ENCODE measurements at regions not wholly inside any gene's neighbourhood (a gene's known extent, or its start where the extent isn't known, plus 50 kb on each side); places are given as distances from the start of the nearest gene placed in this dataset.

DNA sequence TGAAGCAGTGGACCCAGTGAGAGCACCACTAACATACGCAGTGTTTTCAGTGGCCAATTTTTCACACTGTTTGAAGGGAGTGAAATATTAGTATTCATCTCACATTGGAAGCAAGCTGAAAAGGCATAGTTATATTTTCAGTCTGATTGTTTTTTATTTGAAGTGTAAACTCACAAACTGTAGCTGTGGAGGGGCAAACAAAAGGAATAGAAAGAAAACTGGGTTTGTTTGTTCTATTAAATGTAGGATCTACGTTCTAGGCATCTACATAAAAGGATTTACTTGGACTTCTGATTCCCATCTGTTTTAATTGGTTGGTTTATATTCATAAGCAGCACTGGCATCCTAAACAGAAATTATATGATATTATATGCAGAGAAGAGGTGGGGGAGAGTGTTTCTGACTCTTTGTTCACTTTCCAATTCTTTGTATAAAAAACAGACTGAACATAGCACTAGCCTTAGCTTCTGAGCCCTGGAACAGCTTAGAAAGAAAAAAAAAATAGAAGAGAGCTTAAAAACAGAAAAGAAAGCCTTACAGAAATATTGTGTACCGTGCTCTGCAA, 447.8 kb upstream of the KCND2 start:
- TF ChIP-seq MAFK (IDR thresholded peaks at IDR 0.05; ENCODE audit: partially characterized antibody) (no peak), KDM5A (IDR thresholded peaks at IDR 0.05) (no peak), MYC (IDR thresholded peaks at IDR 0.05; ENCODE audit: borderline replicate concordance, low read length) (no peak), ZNF302 (CRISPR knock-in tag; IDR thresholded peaks at IDR 0.05) (no peak), NR3C1 (IDR thresholded peaks at IDR 0.05) (no peak), CHD2 (IDR thresholded peaks at IDR 0.05; ENCODE audit: low read length, partially characterized antibody) (no peak), TFCP2L1 (CRISPR knock-in tag; IDR thresholded peaks at IDR 0.05) (no peak), RFX5 (IDR thresholded peaks at IDR 0.05) (no peak), CBX8 (IDR thresholded peaks at IDR 0.05) (no peak), POLR2A (IDR thresholded peaks at IDR 0.05; ENCODE audit: low read length) (no peak), PHF8 (IDR thresholded peaks at IDR 0.05; ENCODE audit: borderline replicate concordance, low read depth) (no peak), HEYL (CRISPR knock-in tag; IDR thresholded peaks at IDR 0.05) (no peak), CHD4 (IDR thresholded peaks at IDR 0.05; ENCODE audit: borderline replicate concordance) (no peak), RARB (CRISPR knock-in tag; IDR thresholded peaks at IDR 0.05) (no peak), HOXA7 (CRISPR knock-in tag; IDR thresholded peaks at IDR 0.05) (no peak)
- TF ChIP-seq, protein P1, sequence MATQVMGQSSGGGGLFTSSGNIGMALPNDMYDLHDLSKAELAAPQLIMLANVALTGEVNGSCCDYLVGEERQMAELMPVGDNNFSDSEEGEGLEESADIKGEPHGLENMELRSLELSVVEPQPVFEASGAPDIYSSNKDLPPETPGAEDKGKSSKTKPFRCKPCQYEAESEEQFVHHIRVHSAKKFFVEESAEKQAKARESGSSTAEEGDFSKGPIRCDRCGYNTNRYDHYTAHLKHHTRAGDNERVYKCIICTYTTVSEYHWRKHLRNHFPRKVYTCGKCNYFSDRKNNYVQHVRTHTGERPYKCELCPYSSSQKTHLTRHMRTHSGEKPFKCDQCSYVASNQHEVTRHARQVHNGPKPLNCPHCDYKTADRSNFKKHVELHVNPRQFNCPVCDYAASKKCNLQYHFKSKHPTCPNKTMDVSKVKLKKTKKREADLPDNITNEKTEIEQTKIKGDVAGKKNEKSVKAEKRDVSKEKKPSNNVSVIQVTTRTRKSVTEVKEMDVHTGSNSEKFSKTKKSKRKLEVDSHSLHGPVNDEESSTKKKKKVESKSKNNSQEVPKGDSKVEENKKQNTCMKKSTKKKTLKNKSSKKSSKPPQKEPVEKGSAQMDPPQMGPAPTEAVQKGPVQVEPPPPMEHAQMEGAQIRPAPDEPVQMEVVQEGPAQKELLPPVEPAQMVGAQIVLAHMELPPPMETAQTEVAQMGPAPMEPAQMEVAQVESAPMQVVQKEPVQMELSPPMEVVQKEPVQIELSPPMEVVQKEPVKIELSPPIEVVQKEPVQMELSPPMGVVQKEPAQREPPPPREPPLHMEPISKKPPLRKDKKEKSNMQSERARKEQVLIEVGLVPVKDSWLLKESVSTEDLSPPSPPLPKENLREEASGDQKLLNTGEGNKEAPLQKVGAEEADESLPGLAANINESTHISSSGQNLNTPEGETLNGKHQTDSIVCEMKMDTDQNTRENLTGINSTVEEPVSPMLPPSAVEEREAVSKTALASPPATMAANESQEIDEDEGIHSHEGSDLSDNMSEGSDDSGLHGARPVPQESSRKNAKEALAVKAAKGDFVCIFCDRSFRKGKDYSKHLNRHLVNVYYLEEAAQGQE (IDR thresholded peaks at IDR 0.05): no peak
- TF ChIP-seq, protein P2, sequence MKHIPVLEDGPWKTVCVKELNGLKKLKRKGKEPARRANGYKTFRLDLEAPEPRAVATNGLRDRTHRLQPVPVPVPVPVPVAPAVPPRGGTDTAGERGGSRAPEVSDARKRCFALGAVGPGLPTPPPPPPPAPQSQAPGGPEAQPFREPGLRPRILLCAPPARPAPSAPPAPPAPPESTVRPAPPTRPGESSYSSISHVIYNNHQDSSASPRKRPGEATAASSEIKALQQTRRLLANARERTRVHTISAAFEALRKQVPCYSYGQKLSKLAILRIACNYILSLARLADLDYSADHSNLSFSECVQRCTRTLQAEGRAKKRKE (CRISPR knock-in tag; IDR thresholded peaks at IDR 0.05; ENCODE audit: low read depth): no peak
- TF ChIP-seq, protein P3, sequence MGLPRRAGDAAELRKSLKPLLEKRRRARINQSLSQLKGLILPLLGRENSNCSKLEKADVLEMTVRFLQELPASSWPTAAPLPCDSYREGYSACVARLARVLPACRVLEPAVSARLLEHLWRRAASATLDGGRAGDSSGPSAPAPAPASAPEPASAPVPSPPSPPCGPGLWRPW (IDR thresholded peaks at IDR 0.05): no peak
- TF ChIP-seq, protein P4, sequence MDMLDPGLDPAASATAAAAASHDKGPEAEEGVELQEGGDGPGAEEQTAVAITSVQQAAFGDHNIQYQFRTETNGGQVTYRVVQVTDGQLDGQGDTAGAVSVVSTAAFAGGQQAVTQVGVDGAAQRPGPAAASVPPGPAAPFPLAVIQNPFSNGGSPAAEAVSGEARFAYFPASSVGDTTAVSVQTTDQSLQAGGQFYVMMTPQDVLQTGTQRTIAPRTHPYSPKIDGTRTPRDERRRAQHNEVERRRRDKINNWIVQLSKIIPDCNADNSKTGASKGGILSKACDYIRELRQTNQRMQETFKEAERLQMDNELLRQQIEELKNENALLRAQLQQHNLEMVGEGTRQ (IDR thresholded peaks at IDR 0.05): no peak
- no peak overlapping the region for H3K27ac ChIP-seq
- WGBS (ENCODE audit: missing lambda C conversion rate): 3% methylated on average over 3 of the region's 3 CpGs
- no peaks in the 10 kb centered on the region for H3K4me1 ChIP-seq
- no peak for DNase-seq (ENCODE audit: low read depth in 1 of 2, low spot score in 1 of 2)
- H3K4me2 ChIP-seq: no peak overlapping the region
- no peak for FAIRE-seq
- no peaks in the 10 kb centered on the region for H3K9me3 ChIP-seq
- CTCF ChIA-PET: interaction anchor here (0.7 kb wide), 1 partner anchor 1276 kb away, joined by 3 read pairs; no protein-coding TSS in a partner anchor
- no peak for ATAC-seq
- no peak overlapping the region for H3K4me3 ChIP-seq
- POLR2A ChIA-PET: no interaction called here

DNA sequence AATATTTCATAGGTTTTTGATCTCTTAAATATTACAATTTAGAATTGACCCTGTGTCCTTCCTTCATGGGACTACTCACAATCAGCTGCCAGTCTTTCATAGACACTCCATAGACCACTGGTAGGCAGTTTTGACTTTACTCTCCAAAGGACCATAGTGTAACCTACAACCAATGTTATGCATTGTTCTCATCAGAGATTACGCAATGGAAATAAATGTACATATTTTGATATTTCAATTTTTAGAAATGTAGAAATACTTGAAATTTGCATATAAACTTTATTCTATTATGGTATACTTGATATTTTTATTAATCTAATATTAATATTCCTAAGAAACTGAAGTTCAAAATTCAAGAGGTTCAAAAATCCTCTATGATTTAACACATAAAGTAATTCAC, 446.4 kb upstream of the KCND2 start:
- 76% methylated on average over 1 of the region's 1 CpG for WGBS (ENCODE audit: missing lambda C conversion rate)
- Histone ChIP-seq H3K4me3 (no peak overlapping the region), H3K4me2 (no peak overlapping the region), H3K27ac (no peak overlapping the region), H3K9me3 (no peaks in the 10 kb centered on the region), H3K4me1 (no peaks in the 10 kb centered on the region)
- DNase-seq (ENCODE audit: low read depth in 1 of 2, low spot score in 1 of 2) (no peak), ATAC-seq (no peak), FAIRE-seq (no peak)
- POLR2A ChIA-PET: no interaction called here
- CTCF ChIA-PET: no interaction called here
- no peak for TF ChIP-seq FOSB (CRISPR knock-in tag; IDR thresholded peaks at IDR 0.05)
- TF ChIP-seq RCOR1 (IDR thresholded peaks at IDR 0.05; ENCODE audit: low read depth, low read length): no peak
- TF ChIP-seq, protein P2 (CRISPR knock-in tag; IDR thresholded peaks at IDR 0.05; ENCODE audit: low read depth): no peak
- no peak for TF ChIP-seq PHF8 (IDR thresholded peaks at IDR 0.05; ENCODE audit: borderline replicate concordance, low read depth)
- no peak for TF ChIP-seq CBX8 (IDR thresholded peaks at IDR 0.05)
- TF ChIP-seq, protein P1 (IDR thresholded peaks at IDR 0.05): no peak
- no peak for TF ChIP-seq TP53 (CRISPR knock-in tag; IDR thresholded peaks at IDR 0.05)
- TF ChIP-seq, protein P5, sequence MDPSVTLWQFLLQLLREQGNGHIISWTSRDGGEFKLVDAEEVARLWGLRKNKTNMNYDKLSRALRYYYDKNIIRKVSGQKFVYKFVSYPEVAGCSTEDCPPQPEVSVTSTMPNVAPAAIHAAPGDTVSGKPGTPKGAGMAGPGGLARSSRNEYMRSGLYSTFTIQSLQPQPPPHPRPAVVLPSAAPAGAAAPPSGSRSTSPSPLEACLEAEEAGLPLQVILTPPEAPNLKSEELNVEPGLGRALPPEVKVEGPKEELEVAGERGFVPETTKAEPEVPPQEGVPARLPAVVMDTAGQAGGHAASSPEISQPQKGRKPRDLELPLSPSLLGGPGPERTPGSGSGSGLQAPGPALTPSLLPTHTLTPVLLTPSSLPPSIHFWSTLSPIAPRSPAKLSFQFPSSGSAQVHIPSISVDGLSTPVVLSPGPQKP (IDR thresholded peaks at IDR 0.05; ENCODE audit: low read depth, low read length): no peak
- no peak for TF ChIP-seq NR3C1 (IDR thresholded peaks at IDR 0.05)
- TF ChIP-seq, protein P6, sequence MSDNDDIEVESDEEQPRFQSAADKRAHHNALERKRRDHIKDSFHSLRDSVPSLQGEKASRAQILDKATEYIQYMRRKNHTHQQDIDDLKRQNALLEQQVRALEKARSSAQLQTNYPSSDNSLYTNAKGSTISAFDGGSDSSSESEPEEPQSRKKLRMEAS (IDR thresholded peaks at IDR 0.05): no peak
- TF ChIP-seq HOXA7 (CRISPR knock-in tag; IDR thresholded peaks at IDR 0.05): no peak
- no peak for TF ChIP-seq RFX5 (IDR thresholded peaks at IDR 0.05)
- no peak for TF ChIP-seq ZC3H11A (IDR thresholded peaks at IDR 0.05)
